BLaER1 (cell line): ENCODE measurements at regions not wholly inside any gene's neighbourhood (a gene's known extent, or its start where the extent isn't known, plus 50 kb on each side); places are given as distances from the start of the nearest gene placed in this dataset.

Experiments used
- H3K27ac ChIP-seq: shearing (Covaris generic); formaldehyde crosslinking; 2 replicates; pipeline ENCODE4 v1.8.1; 2022
- H3K27me3 ChIP-seq: shearing (Covaris generic); formaldehyde crosslinking; 2 replicates; pipeline ENCODE4 v1.8.1; 2022
- H3K36me3 ChIP-seq: shearing (Covaris generic); formaldehyde crosslinking; 2 replicates; pipeline ENCODE4 v1.8.1; 2022
- H3K4me1 ChIP-seq: shearing (Covaris generic); formaldehyde crosslinking; 2 replicates; pipeline ENCODE4 v1.8.1; 2022
- H3K4me2 ChIP-seq: shearing (Covaris generic); formaldehyde crosslinking; 2 replicates; pipeline ENCODE4 v1.8.1; 2022
- H3K4me3 ChIP-seq: shearing (Covaris generic); formaldehyde crosslinking; 2 replicates; pipeline ENCODE4 v1.8.1; 2022
- H3K9ac ChIP-seq: shearing (Covaris generic); formaldehyde crosslinking; 2 replicates; pipeline ENCODE4 v1.8.1; 2022
- H3K9me3 ChIP-seq: shearing (Covaris generic); formaldehyde crosslinking; 2 replicates; pipeline ENCODE4 v1.8.1; 2022
- H4K20me1 ChIP-seq: shearing (Covaris generic); formaldehyde crosslinking; 2 replicates; pipeline ENCODE4 v1.8.1; 2022
- Cebpa-rat ChIP-seq: shearing (Covaris generic); IDR thresholded peaks from 2 replicates; pipeline ENCODE4 v1.8.1; 2022

DNA sequence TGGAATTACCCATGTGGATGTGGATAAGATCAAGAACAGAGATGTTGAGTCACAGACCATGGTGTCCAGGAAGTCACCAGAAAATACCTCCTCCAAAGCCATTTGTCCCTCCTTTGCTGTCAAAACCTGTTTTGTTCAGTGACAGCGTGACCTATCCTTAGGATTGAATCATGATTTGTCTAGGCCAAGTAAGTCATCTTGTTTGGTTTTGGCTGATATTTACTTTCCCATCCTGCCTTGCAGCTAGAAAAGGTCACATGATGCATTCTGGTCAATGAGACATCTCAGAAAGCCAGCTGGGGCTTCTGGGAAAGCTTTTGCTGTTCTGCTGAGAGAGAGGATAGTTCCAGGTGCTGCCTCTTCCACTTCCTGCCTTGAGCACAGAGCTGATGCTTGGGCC is 225.3 kb upstream of the ZMIZ1 start:
- H3K27me3 ChIP-seq: no peaks in the 10 kb centered on the region

DNA sequence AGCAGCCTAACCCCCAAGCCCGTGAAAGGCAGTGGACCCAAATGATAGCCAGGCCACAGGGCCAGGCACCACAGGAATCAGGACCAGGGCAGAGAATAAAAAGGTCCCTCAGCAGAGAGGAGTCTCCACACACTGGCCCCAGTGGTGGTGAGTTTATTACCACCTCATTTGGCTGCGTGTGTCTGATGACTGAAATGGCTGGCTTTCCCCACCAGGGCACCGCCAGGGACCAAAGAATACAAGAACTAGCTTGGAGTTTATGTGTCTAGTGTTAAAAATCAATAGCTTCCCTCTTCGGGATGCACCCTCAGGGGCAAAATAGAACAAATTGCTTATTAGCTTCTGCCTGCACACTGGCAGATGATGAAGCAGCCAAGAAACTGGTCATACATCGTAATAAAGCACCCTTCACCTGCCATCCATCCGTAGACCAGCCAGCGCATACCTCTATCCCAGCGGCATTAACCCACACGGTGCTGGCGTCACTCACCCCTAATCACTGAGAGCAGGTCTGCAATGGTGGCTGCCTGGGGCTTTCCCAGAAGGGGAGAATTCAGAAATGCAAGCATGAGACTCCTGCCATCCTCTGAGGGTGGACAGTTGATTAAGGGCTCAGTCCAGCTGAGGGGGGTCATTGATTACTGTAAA is 223.7 kb upstream of the ZMIZ1 start:
- Histone ChIP-seq H4K20me1 (no peaks in the 10 kb centered on the region), H3K4me2 (no peak overlapping the region), H3K27me3 (no peaks in the 10 kb centered on the region)

More for the DNA sequence above, 225.3 kb upstream of the ZMIZ1 start:
- Histone ChIP-seq H3K36me3 (no peaks in the 10 kb centered on the region), H3K4me3 (no peak overlapping the region), H3K4me1 (no peaks in the 10 kb centered on the region), H4K20me1 (no peaks in the 10 kb centered on the region), H3K9ac (no peak overlapping the region), H3K9me3 (peaks cover 4% of the 10 kb centered on the region; the same call in 1 of the 2 replicates), H3K4me2 (no peak overlapping the region), H3K27ac (no peak overlapping the region)
- TF ChIP-seq Cebpa-rat: no peak

DNA sequence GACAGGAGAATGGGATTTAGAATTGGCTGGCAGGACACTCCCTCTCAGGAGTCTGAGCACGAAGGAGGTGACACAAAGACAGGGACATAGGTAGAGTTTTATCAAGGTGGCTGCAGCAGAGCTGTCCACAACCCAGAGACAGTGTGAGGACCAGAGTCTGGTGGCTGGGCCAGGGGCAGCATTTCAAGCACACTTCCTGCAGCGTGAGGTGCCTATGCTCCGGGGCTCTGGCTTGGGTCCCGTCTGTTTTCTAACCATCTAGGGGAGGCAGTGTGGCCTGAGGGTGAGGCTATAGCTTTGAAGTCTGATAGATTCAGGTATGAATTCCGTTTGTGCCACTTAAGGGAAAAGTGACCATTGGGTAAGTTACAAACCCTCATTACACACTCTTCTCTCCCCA is 222.7 kb upstream of the ZMIZ1 start:
- Histone ChIP-seq H4K20me1 (no peaks in the 10 kb centered on the region), H3K4me1 (no peaks in the 10 kb centered on the region), H3K27ac (no peak overlapping the region), H3K9me3 (peaks cover 4% of the 10 kb centered on the region; the same call in 1 of the 2 replicates), H3K4me3 (no peak overlapping the region), H3K36me3 (no peaks in the 10 kb centered on the region), H3K9ac (no peak overlapping the region), H3K4me2 (no peak overlapping the region), H3K27me3 (no peaks in the 10 kb centered on the region)
- no peak for TF ChIP-seq Cebpa-rat

More for the DNA sequence above, 223.7 kb upstream of the ZMIZ1 start:
- Histone ChIP-seq H3K9ac (no peak overlapping the region), H3K36me3 (no peaks in the 10 kb centered on the region), H3K4me3 (no peak overlapping the region), H3K9me3 (peaks cover 4% of the 10 kb centered on the region; the same call in 1 of the 2 replicates), H3K27ac (no peak overlapping the region), H3K4me1 (no peaks in the 10 kb centered on the region)
- TF ChIP-seq Cebpa-rat: no peak

DNA sequence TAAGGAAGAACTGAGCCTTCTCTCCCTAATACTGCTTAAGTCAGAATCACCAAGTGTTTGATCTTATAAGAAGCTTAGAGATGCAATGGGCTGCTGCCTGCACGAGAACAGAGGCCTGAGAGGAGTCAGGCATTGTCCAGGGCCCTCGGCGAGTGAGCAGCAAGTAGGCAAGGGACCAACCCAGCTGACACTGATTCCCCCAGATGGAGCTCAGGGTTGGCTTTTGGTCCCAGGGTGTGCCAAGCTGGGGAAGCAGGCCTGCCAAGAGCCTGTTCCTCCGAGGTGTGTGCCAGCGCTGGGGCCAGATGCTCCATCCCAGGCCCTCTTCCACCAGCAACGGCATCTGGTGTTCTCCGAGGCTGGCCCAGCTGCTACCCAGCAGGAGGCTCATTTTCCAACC is 222.0 kb upstream of the ZMIZ1 start:
- no peak for TF ChIP-seq Cebpa-rat
- Histone ChIP-seq H3K27ac (no peak overlapping the region), H3K27me3 (no peaks in the 10 kb centered on the region), H4K20me1 (no peaks in the 10 kb centered on the region), H3K4me2 (no peak overlapping the region), H3K9me3 (peaks cover 4% of the 10 kb centered on the region; the same call in 1 of the 2 replicates), H3K9ac (no peak overlapping the region), H3K4me3 (no peak overlapping the region), H3K36me3 (no peaks in the 10 kb centered on the region), H3K4me1 (no peaks in the 10 kb centered on the region)

DNA sequence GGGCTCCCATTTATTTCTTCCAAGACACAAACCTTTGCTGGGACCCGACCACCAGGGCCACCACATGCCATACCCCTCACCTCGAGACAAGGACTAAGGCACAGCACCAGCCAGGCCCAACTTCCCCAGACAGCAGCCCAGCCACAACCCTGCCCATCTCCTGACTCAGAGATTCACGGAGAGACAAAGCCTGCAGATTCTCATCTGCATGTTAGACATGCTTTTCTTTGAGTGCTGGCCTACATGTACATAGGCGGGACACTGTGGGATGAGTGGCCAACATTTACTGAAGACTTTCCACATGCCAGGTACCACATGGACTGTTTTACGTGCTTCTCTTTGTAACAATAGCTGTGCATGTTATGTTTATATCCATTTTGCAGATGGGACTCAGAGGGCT is 221.3 kb upstream of the ZMIZ1 start:
- Histone ChIP-seq H3K27me3 (no peaks in the 10 kb centered on the region), H3K4me1 (no peaks in the 10 kb centered on the region), H3K4me2 (no peak overlapping the region)

DNA sequence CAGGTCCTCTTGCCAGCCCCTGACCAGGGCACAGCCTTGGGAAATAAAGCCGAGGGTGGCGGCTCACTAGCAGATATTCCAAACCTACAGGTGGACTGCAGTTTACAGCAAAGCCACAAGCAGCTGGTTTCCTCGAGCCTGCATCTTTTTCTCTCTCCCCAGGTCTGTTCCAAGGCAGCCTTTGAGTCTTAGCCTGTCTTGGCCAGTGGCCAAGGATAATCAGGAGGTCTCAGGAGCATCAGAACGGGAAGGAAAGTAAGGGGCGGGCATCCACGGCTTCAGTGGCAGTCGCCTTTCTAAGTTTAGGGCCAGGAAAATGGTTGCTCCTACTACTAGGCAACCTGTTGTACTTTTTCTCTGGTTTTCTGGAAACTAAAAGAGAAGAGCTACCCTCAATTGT is 219.7 kb upstream of the ZMIZ1 start:
- no peaks in the 10 kb centered on the region for H4K20me1 ChIP-seq

More for the DNA sequence above, 221.3 kb upstream of the ZMIZ1 start:
- Histone ChIP-seq H3K4me3 (no peak overlapping the region), H3K36me3 (no peaks in the 10 kb centered on the region), H3K9ac (no peak overlapping the region), H3K9me3 (peaks cover 4% of the 10 kb centered on the region; the same call in 1 of the 2 replicates), H4K20me1 (no peaks in the 10 kb centered on the region), H3K27ac (no peak overlapping the region)
- no peak for TF ChIP-seq Cebpa-rat

DNA sequence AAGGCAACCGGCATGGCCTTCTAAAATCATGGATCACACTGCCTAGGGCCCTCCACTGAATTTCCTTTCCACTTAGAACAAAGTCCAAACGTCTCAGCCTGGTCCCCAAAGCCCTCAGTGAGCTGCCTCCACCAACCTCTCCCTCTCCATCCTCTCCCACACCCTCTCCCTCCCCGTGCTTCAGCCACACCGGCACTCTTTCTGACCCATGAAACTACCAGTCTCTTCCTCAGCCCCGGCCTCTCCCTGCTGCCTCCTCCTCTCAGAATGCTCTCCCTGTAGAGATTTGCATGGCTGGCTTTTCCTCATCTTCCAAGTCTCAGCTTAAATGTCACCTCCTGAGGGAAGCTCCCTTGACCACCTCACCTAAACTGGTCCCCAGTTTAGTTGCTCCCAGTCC is 219.0 kb upstream of the ZMIZ1 start:
- Histone ChIP-seq H3K36me3 (no peaks in the 10 kb centered on the region), H3K27me3 (no peaks in the 10 kb centered on the region), H3K4me2 (no peak overlapping the region), H3K27ac (no peak overlapping the region), H3K4me3 (no peak overlapping the region), H4K20me1 (no peaks in the 10 kb centered on the region), H3K9ac (no peak overlapping the region), H3K4me1 (no peaks in the 10 kb centered on the region), H3K9me3 (no peaks in the 10 kb centered on the region)
- no peak for TF ChIP-seq Cebpa-rat

More for the DNA sequence above, 219.7 kb upstream of the ZMIZ1 start:
- H3K27ac ChIP-seq: no peak overlapping the region
- H3K27me3 ChIP-seq: no peaks in the 10 kb centered on the region
- H3K4me3 ChIP-seq: no peak overlapping the region
- no peak for TF ChIP-seq Cebpa-rat
- no peak overlapping the region for H3K9ac ChIP-seq
- H3K36me3 ChIP-seq: no peaks in the 10 kb centered on the region
- no peaks in the 10 kb centered on the region for H3K4me1 ChIP-seq
- no peak overlapping the region for H3K4me2 ChIP-seq
- H3K9me3 ChIP-seq: no peaks in the 10 kb centered on the region

DNA sequence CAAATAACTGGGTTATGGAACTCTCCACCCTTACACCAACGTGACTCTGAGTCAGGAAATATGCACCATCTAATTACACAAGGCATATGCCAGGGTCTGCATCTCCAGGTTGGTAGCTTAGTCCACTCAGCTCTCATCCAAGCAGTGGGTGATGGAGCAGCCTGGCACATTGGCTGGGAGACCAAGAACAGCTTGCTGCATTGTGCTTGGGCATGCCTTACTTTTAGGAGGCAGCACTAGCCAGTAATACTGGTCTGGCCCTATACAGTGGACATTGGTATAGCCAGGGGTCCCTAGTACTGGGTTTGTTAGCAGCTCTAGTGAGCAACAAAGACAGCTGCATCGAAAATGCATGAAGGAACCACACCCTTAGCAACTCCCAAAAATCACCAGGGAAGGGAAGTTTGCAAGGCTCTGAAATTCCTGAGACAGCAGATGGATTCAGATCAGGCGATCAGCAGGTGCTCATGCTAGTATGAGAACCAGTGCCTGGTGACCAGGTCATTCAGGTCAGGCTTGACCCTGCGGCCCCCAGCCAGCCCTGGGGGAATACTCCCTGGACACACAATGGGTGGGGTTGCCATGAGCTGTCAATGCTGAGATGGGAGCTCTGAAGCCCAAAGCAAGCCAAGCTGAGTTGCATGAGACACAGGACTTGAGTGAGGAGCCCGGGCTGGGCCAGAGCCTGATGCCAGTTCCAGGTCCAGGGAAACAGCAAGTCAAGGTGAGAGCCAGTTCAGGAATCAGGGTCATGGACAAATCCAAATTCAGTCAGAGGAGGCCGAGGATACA is 217.9 kb upstream of the ZMIZ1 start:
- TF ChIP-seq Cebpa-rat: no peak
- H3K4me3 ChIP-seq: no peak overlapping the region
- no peaks in the 10 kb centered on the region for H4K20me1 ChIP-seq
- H3K36me3 ChIP-seq: no peaks in the 10 kb centered on the region
- no peak overlapping the region for H3K4me2 ChIP-seq
- no peaks in the 10 kb centered on the region for H3K27me3 ChIP-seq
- H3K4me1 ChIP-seq: no peaks in the 10 kb centered on the region
- H3K9me3 ChIP-seq: no peaks in the 10 kb centered on the region
- no peak overlapping the region for H3K27ac ChIP-seq
- no peak overlapping the region for H3K9ac ChIP-seq

DNA sequence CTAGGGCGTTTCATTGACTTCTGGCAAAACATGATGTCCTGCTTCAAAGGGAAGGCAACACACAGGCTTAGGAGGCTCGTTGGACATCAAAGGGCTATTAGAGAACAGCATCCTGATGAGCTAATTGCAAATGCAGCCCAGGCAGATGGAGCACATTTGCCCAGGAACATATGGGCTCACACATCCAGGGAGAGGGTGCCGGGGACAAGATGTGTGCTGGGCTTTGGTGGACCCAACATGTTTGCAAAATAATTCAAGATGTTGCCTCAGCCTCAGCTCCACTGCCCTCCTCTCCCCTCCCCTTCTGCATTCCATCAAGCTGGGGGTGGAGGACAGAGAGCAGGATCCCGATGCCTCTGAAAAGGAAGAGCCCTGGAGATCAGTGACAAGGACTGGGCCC is 217.1 kb upstream of the ZMIZ1 start:
- Histone ChIP-seq H3K4me1 (no peaks in the 10 kb centered on the region), H3K4me3 (no peak overlapping the region), H3K4me2 (no peak overlapping the region), H3K9me3 (no peaks in the 10 kb centered on the region), H3K27ac (no peak overlapping the region), H4K20me1 (no peaks in the 10 kb centered on the region), H3K36me3 (no peaks in the 10 kb centered on the region), H3K27me3 (no peaks in the 10 kb centered on the region), H3K9ac (no peak overlapping the region)
- no peak for TF ChIP-seq Cebpa-rat

DNA sequence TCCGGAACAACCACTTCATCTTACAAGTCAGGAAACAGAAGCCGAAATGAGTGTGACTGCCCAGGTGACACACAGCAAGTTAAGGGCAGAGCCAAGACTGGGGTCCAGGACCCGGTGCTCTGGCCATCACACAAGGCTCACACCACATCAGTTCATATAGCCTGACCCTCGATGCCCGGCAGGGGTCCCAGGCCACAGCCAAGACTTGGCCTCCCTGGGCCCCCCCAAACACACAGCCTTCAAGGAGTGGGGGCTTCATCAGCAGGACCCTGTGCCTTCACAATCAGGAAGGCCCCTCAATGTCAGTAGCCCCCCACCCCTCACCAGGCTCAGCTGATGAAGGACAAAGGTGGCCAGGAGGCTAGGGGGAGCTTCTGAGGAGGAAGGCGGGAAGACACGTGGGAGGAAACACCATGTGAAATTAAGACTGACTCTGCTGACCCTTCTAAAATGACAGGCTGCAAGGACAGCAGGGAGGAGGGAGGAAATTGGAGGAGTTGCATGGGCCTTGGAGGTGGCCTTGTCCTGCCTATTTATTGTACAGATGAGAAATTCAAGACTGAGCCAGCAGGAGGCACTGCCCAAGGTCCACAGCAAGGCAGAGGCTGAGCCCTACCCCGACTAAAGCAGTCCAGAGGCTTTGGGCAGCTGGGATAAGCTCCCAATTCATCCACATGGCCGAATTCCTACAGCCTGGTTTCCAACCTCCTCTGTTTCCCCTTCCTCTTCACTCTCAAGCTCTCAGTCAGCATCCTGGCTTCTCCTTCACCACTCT is 216.1 kb upstream of the ZMIZ1 start:
- no peaks in the 10 kb centered on the region for H3K9me3 ChIP-seq
- H3K4me1 ChIP-seq: no peaks in the 10 kb centered on the region
- TF ChIP-seq Cebpa-rat: no peak
- H3K9ac ChIP-seq: no peak overlapping the region
- H4K20me1 ChIP-seq: no peaks in the 10 kb centered on the region
- H3K27me3 ChIP-seq: no peaks in the 10 kb centered on the region
- H3K36me3 ChIP-seq: no peaks in the 10 kb centered on the region
- H3K27ac ChIP-seq: no peak overlapping the region
- no peak overlapping the region for H3K4me2 ChIP-seq
- H3K4me3 ChIP-seq: no peak overlapping the region
